Erythroblast (primary cell): ENCODE measurements at regions not wholly inside any gene's neighbourhood (a gene's known extent, or its start where the extent isn't known, plus 50 kb on each side); places are given as distances from the start of the nearest gene placed in this dataset.

Source experiments
- GATA1 ChIP-seq: IDR thresholded peaks from 2 replicates; pipeline ENCODE4 v1.6.1; 2011; ENCODE audit warnings: low read depth, mild to moderate bottlenecking, control low read depth, low read length, moderate library complexity
- POLR2A ChIP-seq: IDR thresholded peaks from 2 replicates; pipeline ENCODE4 v1.6.1; 2011; ENCODE audit warnings: mild to moderate bottlenecking, low read length

GRCh38 chrX:131836161-131836560 is 186.9 kb upstream of the STK26 start:
- TF ChIP-seq POLR2A = no peak
- no peak for TF ChIP-seq GATA1
